PC-3 (cell line): ENCODE measurements at regions not wholly inside any gene's neighbourhood (a gene's known extent, or its start where the extent isn't known, plus 50 kb on each side); places are given as distances from the start of the nearest gene placed in this dataset.
"Not testable (repeated sequence)": the region's sequence is repeated elsewhere in the genome, so short reads cannot be mapped to it uniquely, and the experiment has no call there.

Source experiments
- ATAC-seq: fragments of 200-7000 bp; cut with Tn5 transposase; 2 replicates; pipeline ENCODE4 v1.9.1; 2020; ENCODE audit warnings: mild to moderate bottlenecking, moderate library complexity
- BruUV-seq: library from RNA; stranded (reverse); fragments of 400-500 nt; replicated peaks from 2 replicates; lab custom pipeline; 2021; lab: Mats Ljungman, UMichigan
- CTCF ChIA-PET: fragments of 300-600 bp; sonication (Branson Sonifier 250); formaldehyde crosslinking; loops from one replicate; lab custom pipeline; 2022; ENCODE audit warnings: antibody characterized with exemption; lab: Charles Lee
- POLR2A ChIA-PET: fragments of 300-600 bp; sonication (Branson Sonifier 250); formaldehyde crosslinking; loops from one replicate; lab custom pipeline; 2022; ENCODE audit warnings: antibody characterized with exemption; ENCODE audit not compliant: unreplicated experiment; lab: Charles Lee
- DNase-seq: peaks from one replicate; pipeline ENCODE4 v3.0.0-alpha.2; 2015
- H2AFZ ChIP-seq: fragments of 300-600 bp; sonication (generic); 2 replicates; pipeline ENCODE4 v1.6.0; 2016; ENCODE audit warnings: antibody characterized with exemption, low read length
- H3F3A ChIP-seq: fragments of 300-600 bp; sonication (generic); one replicate; pipeline ENCODE4 v1.6.0; 2017; ENCODE audit warnings: antibody characterized with exemption, low read length, control low read depth, mild to moderate bottlenecking; ENCODE audit not compliant: unreplicated experiment
- H3K27ac ChIP-seq: fragments of 300-600 bp; sonication (generic); 2 replicates; pipeline ENCODE4 v1.5.1; 2016; ENCODE audit warnings: mild to moderate bottlenecking, low read length
- H3K27me3 ChIP-seq: fragments of 300-600 bp; sonication (generic); 2 replicates; pipeline ENCODE4 v1.6.1; 2016; ENCODE audit warnings: low read length, mixed read lengths
- H3K36me3 ChIP-seq: fragments of 300-600 bp; sonication (generic); 2 replicates; pipeline ENCODE4 v1.6.1; 2016; ENCODE audit warnings: low read depth, mixed run types, low read length, mixed read lengths
- H3K4me1 ChIP-seq: fragments of 300-600 bp; sonication (generic); 2 replicates; pipeline ENCODE4 v1.5.1; 2016; ENCODE audit warnings: low read length; ENCODE audit not compliant: insufficient read depth
- H3K4me2 ChIP-seq: fragments of 300-600 bp; sonication (generic); 2 replicates; pipeline ENCODE4 v1.6.0; 2016; ENCODE audit warnings: low read length
- H3K4me3 ChIP-seq: fragments of 300-600 bp; sonication (generic); 2 replicates; pipeline ENCODE4 v1.5.1; 2016; ENCODE audit warnings: mild to moderate bottlenecking, low read length, mixed read lengths
- H3K79me2 ChIP-seq: fragments of 300-600 bp; sonication (generic); 2 replicates; pipeline ENCODE4 v1.6.1; 2017; ENCODE audit warnings: low read length, mixed read lengths
- H3K9ac ChIP-seq: fragments of 300-600 bp; sonication (generic); 2 replicates; pipeline ENCODE4 v1.6.0; 2016; ENCODE audit warnings: mild to moderate bottlenecking, low read length
- H3K9me2 ChIP-seq: fragments of 300-600 bp; sonication (generic); replicated peaks from 2 replicates; pipeline ENCODE4 v1.6.1; 2016; ENCODE audit warnings: mixed run types, low read length, mixed read lengths
- H3K9me3 ChIP-seq: fragments of 300-600 bp; sonication (generic); 2 replicates; pipeline ENCODE4 v1.6.1; 2016; ENCODE audit warnings: low read length, mixed read lengths
- H4K20me1 ChIP-seq: fragments of 300-600 bp; sonication (generic); 2 replicates; pipeline ENCODE4 v1.6.1; 2016; ENCODE audit warnings: low read length, mixed read lengths
- CTCF ChIP-seq: fragments of 300-600 bp; sonication (generic); conservative IDR thresholded peaks from 2 replicates; pipeline ENCODE4 v1.5.1; 2017; ENCODE audit warnings: antibody characterized with exemption, low read depth, mild to moderate bottlenecking, low read length
- EZH2 ChIP-seq: fragments of 300-600 bp; sonication (generic); IDR thresholded peaks from one replicate; pipeline ENCODE4 v1.6.1; 2017; ENCODE audit warnings: antibody characterized with exemption, mild to moderate bottlenecking, low read length; ENCODE audit not compliant: unreplicated experiment
- EZH2phosphoT487 ChIP-seq: fragments of 300-600 bp; sonication (generic); IDR thresholded peaks from 2 replicates; pipeline ENCODE4 v1.6.1; 2018; ENCODE audit warnings: mild to moderate bottlenecking, antibody characterized with exemption, low read length, borderline replicate concordance
- intact Hi-C: fragments of 100-400 bp; cut with micrococcal nuclease; formaldehyde crosslinking; loops from 2 replicates; pipeline ENCODE4 v1.9.0; 2023

GRCh38 chr12:39699079-39699478 is 79.5 kb upstream of the ABCD2 start:
- H3K4me3 ChIP-seq, H3K9me2 ChIP-seq, H3K27me3 ChIP-seq, H3F3A ChIP-seq, DNase-seq, H3K79me2 ChIP-seq, H2AFZ ChIP-seq, H3K9me3 ChIP-seq, H3K9ac ChIP-seq, H3K27ac ChIP-seq, CTCF ChIA-PET, BruUV-seq, H3K4me1 ChIP-seq, H3K36me3 ChIP-seq, H3K4me2 ChIP-seq, H4K20me1 ChIP-seq, POLR2A ChIA-PET, ATAC-seq: not testable (repeated sequence)
- intact Hi-C loops = loop anchor here (10.0 kb wide), 1 partner anchor 164 kb away; no protein-coding TSS in a partner anchor

- Histone ChIP-seq H3F3A (no peaks in the 10 kb centered on the region), H3K9me2 (no peaks in the 10 kb centered on the region), H3K4me2 (no peak overlapping the region), H3K27me3 (no peaks in the 10 kb centered on the region), H3K36me3 (no peaks in the 10 kb centered on the region), H3K79me2 (no peaks in the 10 kb centered on the region), H4K20me1 (no peaks in the 10 kb centered on the region), H3K4me1 (no peaks in the 10 kb centered on the region; the same call in 1 of the 2 replicates), H3K27ac (no peak overlapping the region), H3K4me3 (no peak overlapping the region), H2AFZ (no peak overlapping the region), H3K9me3 (no peaks in the 10 kb centered on the region), H3K9ac (no peak overlapping the region)
- ATAC-seq (no peak), DNase-seq (peak; percentile 19)
- BruUV-seq = no TSS peak
- CTCF ChIA-PET = no interaction called here
- POLR2A ChIA-PET = no interaction called here
- TF ChIP-seq EZH2 = no peak
- TF ChIP-seq CTCF = no peak
- no peak for TF ChIP-seq EZH2phosphoT487
- intact Hi-C loops = loop anchor here (10.0 kb wide), 1 partner anchor 162 kb away; no protein-coding TSS in a partner anchor
Observed at GRCh38 chr12:39697108-39697507, 77.5 kb upstream of the ABCD2 start.

GRCh38 chr12:39692258-39692853 is 72.8 kb upstream of the ABCD2 start:
- H3K4me3 ChIP-seq = no peak overlapping the region
- no peaks in the 10 kb centered on the region; the same call in 1 of the 2 replicates for H3K4me1 ChIP-seq
- H2AFZ ChIP-seq = no peak overlapping the region
- no peak overlapping the region for H3K27ac ChIP-seq
- no peaks in the 10 kb centered on the region for H3K9me3 ChIP-seq
- ATAC-seq (no peak), DNase-seq (peak; percentile 34)
- H4K20me1 ChIP-seq = no peaks in the 10 kb centered on the region
- no peaks in the 10 kb centered on the region for H3K79me2 ChIP-seq
- no peaks in the 10 kb centered on the region for H3K9me2 ChIP-seq
- no peak overlapping the region for H3K4me2 ChIP-seq
- intact Hi-C loops = loop anchor here (2.0 to 10.0 kb wide), 5 partner anchors 100 to 374 kb away; partner anchors contain the start of gene KIF21A
- no TSS peak for BruUV-seq
- H3K27me3 ChIP-seq = peaks cover 4% of the 10 kb centered on the region; the same call in 1 of the 2 replicates
- H3F3A ChIP-seq = no peaks in the 10 kb centered on the region
- no peaks in the 10 kb centered on the region for H3K36me3 ChIP-seq
- POLR2A ChIA-PET = no interaction called here
- CTCF ChIA-PET = interaction anchor here (0.6 kb wide), 1 partner anchor 137 kb away, joined by 3 read pairs; no protein-coding TSS in a partner anchor
- H3K9ac ChIP-seq = no peak overlapping the region
- TF ChIP-seq EZH2 (no peak), CTCF (peak; percentile 62), EZH2phosphoT487 (no peak)
